ENCODE measurements at regions not wholly inside any gene's neighbourhood (a gene's known extent, or its start where the extent isn't known, plus 50 kb on each side); places are given as distances from the start of the nearest gene placed in this dataset.

- no peak for TF ChIP-seq CTCF (IDR thresholded peaks at IDR 0.05; ENCODE audit: control insufficient read depth, extremely low read depth, insufficient read depth)
- no peak overlapping the region for H3K4me3 ChIP-seq (ENCODE audit: low read depth, low read length)
- no peak for DNase-seq (ENCODE audit: low read depth)
Observed at GRCh38 chr16:26665166-26665939, 401.4 kb upstream of the C16orf82 start.

- TF ChIP-seq CTCF (IDR thresholded peaks at IDR 0.05; ENCODE audit: control insufficient read depth, extremely low read depth, insufficient read depth) = no peak
- H3K4me3 ChIP-seq (ENCODE audit: low read depth, low read length) = no peak overlapping the region
- no peak for DNase-seq (ENCODE audit: low read depth)
Observed at GRCh38 chr16:26666486-26666885, 400.2 kb upstream of the C16orf82 start.

GRCh38 chr16:26667307-26667706 is 399.4 kb upstream of the C16orf82 start:
- TF ChIP-seq CTCF (IDR thresholded peaks at IDR 0.05; ENCODE audit: control insufficient read depth, extremely low read depth, insufficient read depth) = no peak
- no peak overlapping the region for H3K4me3 ChIP-seq (ENCODE audit: low read depth, low read length)
- DNase-seq (ENCODE audit: low read depth) = no peak

DNA sequence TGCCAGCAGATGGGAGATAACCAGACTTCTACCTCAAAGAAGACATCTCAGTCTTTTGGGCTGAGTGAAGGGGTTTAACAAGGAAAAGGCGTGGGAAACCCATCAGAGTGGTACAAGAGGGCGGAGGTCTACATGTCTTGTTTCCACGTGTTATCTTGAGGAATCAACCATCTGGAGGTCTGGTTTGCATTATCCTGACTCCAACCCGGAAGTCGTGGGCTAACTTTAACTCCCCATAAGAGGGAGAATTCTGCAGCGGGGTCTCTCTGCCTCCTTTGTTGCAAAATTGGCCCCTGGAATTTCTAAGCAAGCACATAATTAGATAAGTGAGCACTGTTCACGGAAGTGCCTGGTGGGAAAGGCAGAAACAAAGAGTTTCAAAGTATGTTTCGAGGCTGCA is 398.7 kb upstream of the C16orf82 start:
- no peak for TF ChIP-seq CTCF (IDR thresholded peaks at IDR 0.05; ENCODE audit: control insufficient read depth, extremely low read depth, insufficient read depth)
- H3K4me3 ChIP-seq (ENCODE audit: low read depth, low read length) = no peak overlapping the region
- no peak for DNase-seq (ENCODE audit: low read depth)

DNA sequence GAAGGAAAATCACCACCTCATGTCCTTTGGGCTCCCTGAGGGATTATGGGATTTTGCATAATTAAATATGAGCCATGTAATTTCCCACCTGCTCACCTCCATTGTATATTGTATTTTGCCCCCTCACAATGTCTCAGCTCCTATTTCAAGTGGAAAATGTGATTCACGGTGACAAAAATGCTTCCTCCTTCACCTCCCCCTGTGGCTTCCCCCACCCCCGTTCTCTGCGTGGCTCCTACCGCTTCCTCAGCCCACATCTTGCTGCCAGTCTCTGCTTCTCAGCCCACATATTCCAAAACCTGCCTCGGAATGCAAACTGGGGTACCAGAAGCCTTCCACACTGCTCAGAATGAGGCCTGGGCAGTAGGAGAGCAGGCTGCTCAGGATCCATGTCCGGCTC is 394.5 kb upstream of the C16orf82 start:
- DNase-seq (ENCODE audit: low read depth) = no peak

DNA sequence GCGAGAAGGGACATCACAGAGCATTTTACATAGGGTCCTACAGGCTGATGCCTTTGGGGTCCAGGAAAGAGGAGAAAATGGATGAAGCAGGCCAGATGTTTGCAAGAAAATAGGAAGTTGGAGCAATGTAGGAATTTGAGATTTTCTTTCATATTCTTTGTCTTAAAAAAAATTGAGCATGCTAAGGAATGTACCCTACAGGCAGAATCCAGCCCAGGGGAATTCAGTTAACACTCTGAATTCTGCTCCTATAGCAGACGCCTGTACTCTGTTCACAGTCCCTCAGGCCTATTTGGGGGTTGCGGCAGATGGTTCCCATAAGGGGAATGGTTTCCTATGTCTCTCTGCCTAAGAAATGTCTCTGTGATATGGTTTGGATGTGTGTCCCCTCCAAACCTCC is 393.7 kb upstream of the C16orf82 start:
- no peak for DNase-seq (ENCODE audit: low read depth)
- no peak for TF ChIP-seq CTCF (IDR thresholded peaks at IDR 0.05; ENCODE audit: control insufficient read depth, extremely low read depth, insufficient read depth)
- no peak overlapping the region for H3K4me3 ChIP-seq (ENCODE audit: low read depth, low read length)

More for the DNA sequence above, 394.5 kb upstream of the C16orf82 start:
- H3K4me3 ChIP-seq (ENCODE audit: low read depth, low read length) = no peak overlapping the region
- TF ChIP-seq CTCF (IDR thresholded peaks at IDR 0.05; ENCODE audit: control insufficient read depth, extremely low read depth, insufficient read depth) = no peak

DNA sequence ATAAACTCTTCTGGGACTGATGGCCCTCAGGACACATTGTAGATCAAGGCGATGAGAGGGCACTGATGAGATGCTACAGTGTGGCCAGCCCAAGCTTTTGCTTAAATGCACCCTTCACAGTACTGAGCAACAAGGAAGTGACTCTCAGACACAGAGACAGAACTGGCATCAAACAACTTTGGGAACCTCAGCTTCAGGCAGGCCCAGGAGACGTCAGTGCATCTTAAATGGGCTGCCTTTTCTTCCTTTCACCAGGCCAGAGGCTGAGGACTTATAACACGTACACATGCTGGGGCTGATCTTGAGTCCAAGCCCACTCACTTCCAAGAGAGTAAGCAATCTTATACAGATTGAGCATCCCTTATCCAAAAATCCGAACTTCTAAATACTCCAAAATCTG is 386.1 kb upstream of the C16orf82 start:
- no peak overlapping the region for H3K4me3 ChIP-seq (ENCODE audit: low read depth, low read length)
- DNase-seq (ENCODE audit: low read depth) = no peak
- no peak for TF ChIP-seq CTCF (IDR thresholded peaks at IDR 0.05; ENCODE audit: control insufficient read depth, extremely low read depth, insufficient read depth)
